Body of pancreas (tissue), 4 donors: ENCODE measurements at regions not wholly inside any gene's neighbourhood (a gene's known extent, or its start where the extent isn't known, plus 50 kb on each side); places are given as distances from the start of the nearest gene placed in this dataset.

Experiments
- CTCF ChIP-seq, 7 experiments: fragments of 450-650 bp in 4 of 7; fragments of 200-600 bp in 3 of 7; sonication (generic) in 3 of 7; IDR thresholded peaks; one replicate each; pipeline ENCODE4 v1.5.1; 2016 to 2019; ENCODE audit warnings: antibody characterized with exemption in 7 of 7
- POLR2A ChIP-seq, 3 donors: fragments of 450-650 bp; IDR thresholded peaks; one replicate each; pipeline ENCODE4 v1.6.1; 2016; ENCODE audit warnings: antibody characterized with exemption in 3 of 3, mild to moderate bottlenecking in 2 of 3

- TF ChIP-seq CTCF (IDR thresholded peaks at IDR 0.05) = no peak
- no peak for TF ChIP-seq POLR2A (IDR thresholded peaks at IDR 0.05)
These were observed 151.7 kb downstream of the FOXL1 start for GRCh38 chr16:86730086-86730485.
